Astrocyte of the hippocampus (primary cell): ENCODE measurements at regions not wholly inside any gene's neighbourhood (a gene's known extent, or its start where the extent isn't known, plus 50 kb on each side); places are given as distances from the start of the nearest gene placed in this dataset.
"Not testable (repeated sequence)": the region's sequence is repeated elsewhere in the genome, so short reads cannot be mapped to it uniquely, and the experiment has no call there.

Source experiments
- DNase-seq: peaks from one replicate; pipeline ENCODE4 v3.0.0; 2011; ENCODE audit warnings: low read depth, low spot score

GRCh38 chr1:81270051-81270450 is 530.7 kb upstream of the ADGRL2 start:
- DNase-seq, result no peak

- no peak for DNase-seq
These were observed 535.8 kb upstream of the ADGRL2 start for GRCh38 chr1:81264976-81265375.

GRCh38 chr1:81259625-81260411 is 540.9 kb upstream of the ADGRL2 start:
- DNase-seq, result no peak

GRCh38 chr1:81254560-81254959 is 546.2 kb upstream of the ADGRL2 start:
- DNase-seq, result no peak

- no peak for DNase-seq
These were observed 546.7 kb upstream of the ADGRL2 start for GRCh38 chr1:81254068-81254467.

GRCh38 chr1:81252471-81253151 is 548.1 kb upstream of the ADGRL2 start:
- no peak for DNase-seq

GRCh38 chr1:81250825-81251224 is 549.9 kb upstream of the ADGRL2 start:
- DNase-seq, result not testable (repeated sequence)

GRCh38 chr1:81245084-81245715 is 555.5 kb upstream of the ADGRL2 start:
- not testable (repeated sequence) for DNase-seq

- not testable (repeated sequence) for DNase-seq
These were observed 556.1 kb upstream of the ADGRL2 start for GRCh38 chr1:81244612-81245011.

GRCh38 chr1:81242103-81242502 is 558.6 kb upstream of the ADGRL2 start:
- DNase-seq, result no peak

GRCh38 chr1:81238129-81238528 is 562.6 kb upstream of the ADGRL2 start:
- no peak for DNase-seq

- peak; percentile 28 for DNase-seq
These were observed 563.2 kb upstream of the ADGRL2 start for GRCh38 chr1:81237473-81238089.

- no peak for DNase-seq
These were observed 566.5 kb upstream of the ADGRL2 start for GRCh38 chr1:81234237-81234636.

- DNase-seq, result no peak
These were observed 567.1 kb upstream of the ADGRL2 start for GRCh38 chr1:81233591-81233990.

GRCh38 chr1:81232420-81232819 is 568.3 kb upstream of the ADGRL2 start:
- DNase-seq, result no peak

GRCh38 chr1:81231729-81232038 is 569.0 kb upstream of the ADGRL2 start:
- DNase-seq, result no peak

GRCh38 chr1:81230983-81231728 is 569.6 kb upstream of the ADGRL2 start:
- no peak for DNase-seq

- DNase-seq, result no peak
These were observed 571.8 kb upstream of the ADGRL2 start for GRCh38 chr1:81228926-81229325.

- no peak for DNase-seq
These were observed 574.2 kb upstream of the ADGRL2 start for GRCh38 chr1:81226603-81226928.

- DNase-seq, result no peak
These were observed 574.7 kb upstream of the ADGRL2 start for GRCh38 chr1:81225789-81226602.

GRCh38 chr1:81224222-81224621 is 576.5 kb upstream of the ADGRL2 start:
- DNase-seq, result no peak
